ENCODE measurements at regions not wholly inside any gene's neighbourhood (a gene's known extent, or its start where the extent isn't known, plus 50 kb on each side); places are given as distances from the start of the nearest gene placed in this dataset.
A peak's percentile ranks its signal among the peaks of the same experiment; 100 is the strongest.
"Not testable (repeated sequence)": the region's sequence is repeated elsewhere in the genome, so short reads cannot be mapped to it uniquely, and the experiment has no call there.

GRCh38 chr9:2279138-2279537, 264.0 kb downstream of the SMARCA2 start:
- not testable (repeated sequence) for DNase-seq (ENCODE audit: low read depth)

GRCh38 chr9:2281031-2281802, 266.1 kb downstream of the SMARCA2 start:
- DNase-seq (ENCODE audit: low read depth) = peak; percentile 10

- no peak for DNase-seq (ENCODE audit: low read depth)
These were observed 266.6 kb downstream of the SMARCA2 start for GRCh38 chr9:2281803-2282185.

GRCh38 chr9:2284770-2285169, 269.6 kb downstream of the SMARCA2 start:
- DNase-seq (ENCODE audit: low read depth) = no peak

- no peak for DNase-seq (ENCODE audit: low read depth)
These were observed 270.5 kb downstream of the SMARCA2 start for GRCh38 chr9:2285416-2286332.

GRCh38 chr9:2286333-2286705, 271.2 kb downstream of the SMARCA2 start:
- DNase-seq (ENCODE audit: low read depth) = no peak

- no peak for DNase-seq (ENCODE audit: low read depth)
These were observed 271.8 kb downstream of the SMARCA2 start for GRCh38 chr9:2286825-2287455.

GRCh38 chr9:2288309-2288708, 273.2 kb downstream of the SMARCA2 start:
- DNase-seq (ENCODE audit: low read depth) = no peak

- DNase-seq (ENCODE audit: low read depth) = no peak
These were observed 274.1 kb downstream of the SMARCA2 start for GRCh38 chr9:2289263-2289662.

GRCh38 chr9:2290382-2290781, 275.2 kb downstream of the SMARCA2 start:
- DNase-seq (ENCODE audit: low read depth) = no peak

- DNase-seq (ENCODE audit: low read depth) = peak; percentile 1
These were observed 277.0 kb downstream of the SMARCA2 start for GRCh38 chr9:2291980-2292704.

GRCh38 chr9:2292733-2293132, 277.6 kb downstream of the SMARCA2 start:
- DNase-seq (ENCODE audit: low read depth) = no peak

GRCh38 chr9:2297771-2298170, 282.6 kb downstream of the SMARCA2 start:
- no peak for DNase-seq (ENCODE audit: low read depth)

GRCh38 chr9:2298217-2298616, 283.1 kb downstream of the SMARCA2 start:
- DNase-seq (ENCODE audit: low read depth) = no peak

- DNase-seq (ENCODE audit: low read depth) = no peak
These were observed 284.2 kb downstream of the SMARCA2 start for GRCh38 chr9:2299156-2299842.

- DNase-seq (ENCODE audit: low read depth) = no peak
These were observed 284.7 kb downstream of the SMARCA2 start for GRCh38 chr9:2299843-2300205.

GRCh38 chr9:2300325-2300724, 285.2 kb downstream of the SMARCA2 start:
- DNase-seq (ENCODE audit: low read depth) = no peak

- no peak for DNase-seq (ENCODE audit: low read depth)
These were observed 287.5 kb downstream of the SMARCA2 start for GRCh38 chr9:2302606-2303005.

GRCh38 chr9:2303056-2303455, 287.9 kb downstream of the SMARCA2 start:
- no peak for DNase-seq (ENCODE audit: low read depth)

- DNase-seq (ENCODE audit: low read depth) = peak; percentile 54
These were observed 292.3 kb downstream of the SMARCA2 start for GRCh38 chr9:2307480-2307879.

- no peak for DNase-seq (ENCODE audit: low read depth)
These were observed 296.8 kb downstream of the SMARCA2 start for GRCh38 chr9:2311920-2312319.

GRCh38 chr9:2313512-2313911, 298.4 kb downstream of the SMARCA2 start:
- DNase-seq (ENCODE audit: low read depth) = no peak

Measured in ELR (cell line).